DND-41 (cell line): ENCODE measurements at regions not wholly inside any gene's neighbourhood (a gene's known extent, or its start where the extent isn't known, plus 50 kb on each side); places are given as distances from the start of the nearest gene placed in this dataset.

ENCODE experiments used
- EZH2 ChIP-seq: IDR thresholded peaks from 3 replicates; pipeline ENCODE4 v1.6.1; 2012; ENCODE audit warnings: borderline replicate concordance, low read depth, mild to moderate bottlenecking, moderate library complexity, low read length, inconsistent platforms; ENCODE audit not compliant: severe bottlenecking
- TF ChIP-seq, protein P1 (sequence below): IDR thresholded peaks from 2 replicates; pipeline ENCODE4 v1.5.1; 2012; ENCODE audit warnings: borderline replicate concordance, low read length, moderate library complexity, mild to moderate bottlenecking; ENCODE audit not compliant: poor library complexity, severe bottlenecking; ENCODE audit errors: extremely low read depth

DNA sequence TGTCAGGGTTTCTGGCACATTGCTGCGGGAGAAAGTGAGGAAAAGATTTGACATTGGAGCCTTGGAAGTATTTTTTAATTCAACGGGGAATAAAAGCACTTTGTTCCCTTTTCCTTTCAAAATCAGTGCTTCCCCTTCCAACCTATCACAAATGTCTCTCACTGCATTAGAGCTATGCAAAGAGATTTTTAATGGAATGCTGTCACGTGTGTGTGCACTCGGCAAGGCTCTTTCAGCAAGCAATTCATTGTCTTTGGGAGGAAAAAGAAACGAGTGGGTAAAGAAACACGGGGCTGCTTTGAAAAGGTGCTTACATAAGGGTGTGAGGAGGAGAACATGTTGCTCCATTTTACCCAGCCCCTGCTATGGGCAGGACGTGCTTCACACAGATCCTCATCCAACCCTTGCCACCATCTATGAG is 490.4 kb upstream of the PROK2 start:
- TF ChIP-seq, protein P1, sequence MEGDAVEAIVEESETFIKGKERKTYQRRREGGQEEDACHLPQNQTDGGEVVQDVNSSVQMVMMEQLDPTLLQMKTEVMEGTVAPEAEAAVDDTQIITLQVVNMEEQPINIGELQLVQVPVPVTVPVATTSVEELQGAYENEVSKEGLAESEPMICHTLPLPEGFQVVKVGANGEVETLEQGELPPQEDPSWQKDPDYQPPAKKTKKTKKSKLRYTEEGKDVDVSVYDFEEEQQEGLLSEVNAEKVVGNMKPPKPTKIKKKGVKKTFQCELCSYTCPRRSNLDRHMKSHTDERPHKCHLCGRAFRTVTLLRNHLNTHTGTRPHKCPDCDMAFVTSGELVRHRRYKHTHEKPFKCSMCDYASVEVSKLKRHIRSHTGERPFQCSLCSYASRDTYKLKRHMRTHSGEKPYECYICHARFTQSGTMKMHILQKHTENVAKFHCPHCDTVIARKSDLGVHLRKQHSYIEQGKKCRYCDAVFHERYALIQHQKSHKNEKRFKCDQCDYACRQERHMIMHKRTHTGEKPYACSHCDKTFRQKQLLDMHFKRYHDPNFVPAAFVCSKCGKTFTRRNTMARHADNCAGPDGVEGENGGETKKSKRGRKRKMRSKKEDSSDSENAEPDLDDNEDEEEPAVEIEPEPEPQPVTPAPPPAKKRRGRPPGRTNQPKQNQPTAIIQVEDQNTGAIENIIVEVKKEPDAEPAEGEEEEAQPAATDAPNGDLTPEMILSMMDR, result no peak
- TF ChIP-seq EZH2, result no peak
